A549 (cell line): ENCODE measurements at regions not wholly inside any gene's neighbourhood (a gene's known extent, or its start where the extent isn't known, plus 50 kb on each side); places are given as distances from the start of the nearest gene placed in this dataset.
A peak's percentile ranks its signal among the peaks of the same experiment; 100 is the strongest.

ENCODE experiments used
- BHLHE40 ChIP-seq: IDR thresholded peaks from 2 replicates; pipeline ENCODE4 v1.6.1; 2012; ENCODE audit warnings: low read depth, low read length, inconsistent platforms
- CEBPB ChIP-seq, 2 experiments: fragments of >200 bp in 1 of 2; sonication (Bioruptor Twin) in 1 of 2; formaldehyde crosslinking in 1 of 2; IDR thresholded peaks; 2 replicates each; pipeline ENCODE4 v1.6.1; 2012 to 2016
- EP300 ChIP-seq, 2 experiments: fragments of >200 bp; sonication (Bioruptor Twin); formaldehyde crosslinking; IDR thresholded peaks; 2 replicates in 1 of 2; 3 replicates in 1 of 2; pipeline ENCODE4 v1.6.1; 2016 to 2017
- ESRRA ChIP-seq: fragments of 150-350 bp; IDR thresholded peaks from 2 replicates; pipeline ENCODE4 v1.6.1; 2014; ENCODE audit warnings: mild to moderate bottlenecking, low read length, borderline replicate concordance
- FOSL2 ChIP-seq, 2 experiments: fragments of 450-650 bp in 1 of 2; fragments of >200 bp in 1 of 2; sonication (Bioruptor Twin) in 1 of 2; formaldehyde crosslinking; IDR thresholded peaks; 2 replicates each; pipeline versions ENCODE4 v1.5.0 to v1.6.1; 2016 to 2020; ENCODE audit warnings: mild to moderate bottlenecking in 1 of 2, moderate library complexity in 1 of 2
- MAZ ChIP-seq: fragments of 150-350 bp; IDR thresholded peaks from 2 replicates; pipeline ENCODE4 v1.6.1; 2014; ENCODE audit warnings: antibody characterized with exemption, low read depth, low read length, borderline replicate concordance
- POLR2A ChIP-seq: IDR thresholded peaks from 2 replicates; pipeline ENCODE4 v1.6.1; 2012; ENCODE audit warnings: mild to moderate bottlenecking, low read length
- RNF2 ChIP-seq: fragments of 200-600 bp; sonication (generic); IDR thresholded peaks from 2 replicates; pipeline ENCODE4 v1.6.1; 2016; ENCODE audit warnings: low read depth, mild to moderate bottlenecking, antibody characterized with exemption, moderate library complexity, borderline replicate concordance
- SREBF2 ChIP-seq: fragments of 450-650 bp; IDR thresholded peaks from 2 replicates; pipeline ENCODE4 v1.6.1; 2014; ENCODE audit warnings: mild to moderate bottlenecking, moderate library complexity
- TF ChIP-seq, protein P1 (sequence below): fragments of 200-600 bp; sonication (generic); IDR thresholded peaks from 2 replicates; pipeline ENCODE4 v1.6.1; 2016; ENCODE audit warnings: antibody characterized with exemption, mild to moderate bottlenecking, moderate library complexity
- TF ChIP-seq, protein P2 (sequence below): fragments of >200 bp; sonication (Bioruptor Twin); formaldehyde crosslinking; IDR thresholded peaks from 3 replicates; pipeline ENCODE4 v1.5.1; 2016

DNA sequence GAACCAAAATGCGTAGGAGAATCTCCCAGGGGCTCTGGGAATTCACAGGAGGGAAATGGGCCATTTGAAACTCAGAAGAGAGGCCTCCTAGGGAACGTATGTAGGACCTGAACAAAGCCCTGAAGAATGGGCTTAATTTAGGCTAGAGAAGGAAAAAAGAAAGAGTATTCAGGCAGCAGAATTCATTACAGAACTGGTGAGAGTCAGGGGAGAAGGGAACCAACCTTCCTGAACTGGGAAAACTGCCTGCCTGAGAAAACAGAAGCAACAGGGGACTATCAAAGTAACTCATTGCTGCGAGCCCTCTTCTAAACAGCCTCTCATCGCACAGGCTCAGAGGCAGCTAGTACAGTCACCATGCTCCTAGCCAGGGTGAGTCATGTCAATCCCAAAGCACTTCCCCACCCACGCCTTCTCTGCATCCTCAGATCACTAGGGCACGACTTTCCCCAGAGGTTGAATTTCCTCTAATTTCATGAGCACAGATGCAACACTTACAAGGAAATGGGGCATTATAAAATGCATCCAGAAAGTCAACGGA is 98.1 kb downstream of the ADSS2 start:
- TF ChIP-seq FOSL2 (IDR thresholded peaks at IDR 0.05): peak; percentile 53; the same call in 1 of the 2 replicates
- TF ChIP-seq FOSL2 (CRISPR knock-in tag; IDR thresholded peaks at IDR 0.05): peak; percentile 89
- TF ChIP-seq POLR2A: no peak
- TF ChIP-seq, protein P1, sequence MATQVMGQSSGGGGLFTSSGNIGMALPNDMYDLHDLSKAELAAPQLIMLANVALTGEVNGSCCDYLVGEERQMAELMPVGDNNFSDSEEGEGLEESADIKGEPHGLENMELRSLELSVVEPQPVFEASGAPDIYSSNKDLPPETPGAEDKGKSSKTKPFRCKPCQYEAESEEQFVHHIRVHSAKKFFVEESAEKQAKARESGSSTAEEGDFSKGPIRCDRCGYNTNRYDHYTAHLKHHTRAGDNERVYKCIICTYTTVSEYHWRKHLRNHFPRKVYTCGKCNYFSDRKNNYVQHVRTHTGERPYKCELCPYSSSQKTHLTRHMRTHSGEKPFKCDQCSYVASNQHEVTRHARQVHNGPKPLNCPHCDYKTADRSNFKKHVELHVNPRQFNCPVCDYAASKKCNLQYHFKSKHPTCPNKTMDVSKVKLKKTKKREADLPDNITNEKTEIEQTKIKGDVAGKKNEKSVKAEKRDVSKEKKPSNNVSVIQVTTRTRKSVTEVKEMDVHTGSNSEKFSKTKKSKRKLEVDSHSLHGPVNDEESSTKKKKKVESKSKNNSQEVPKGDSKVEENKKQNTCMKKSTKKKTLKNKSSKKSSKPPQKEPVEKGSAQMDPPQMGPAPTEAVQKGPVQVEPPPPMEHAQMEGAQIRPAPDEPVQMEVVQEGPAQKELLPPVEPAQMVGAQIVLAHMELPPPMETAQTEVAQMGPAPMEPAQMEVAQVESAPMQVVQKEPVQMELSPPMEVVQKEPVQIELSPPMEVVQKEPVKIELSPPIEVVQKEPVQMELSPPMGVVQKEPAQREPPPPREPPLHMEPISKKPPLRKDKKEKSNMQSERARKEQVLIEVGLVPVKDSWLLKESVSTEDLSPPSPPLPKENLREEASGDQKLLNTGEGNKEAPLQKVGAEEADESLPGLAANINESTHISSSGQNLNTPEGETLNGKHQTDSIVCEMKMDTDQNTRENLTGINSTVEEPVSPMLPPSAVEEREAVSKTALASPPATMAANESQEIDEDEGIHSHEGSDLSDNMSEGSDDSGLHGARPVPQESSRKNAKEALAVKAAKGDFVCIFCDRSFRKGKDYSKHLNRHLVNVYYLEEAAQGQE: no peak
- no peak for TF ChIP-seq SREBF2
- TF ChIP-seq, protein P2, sequence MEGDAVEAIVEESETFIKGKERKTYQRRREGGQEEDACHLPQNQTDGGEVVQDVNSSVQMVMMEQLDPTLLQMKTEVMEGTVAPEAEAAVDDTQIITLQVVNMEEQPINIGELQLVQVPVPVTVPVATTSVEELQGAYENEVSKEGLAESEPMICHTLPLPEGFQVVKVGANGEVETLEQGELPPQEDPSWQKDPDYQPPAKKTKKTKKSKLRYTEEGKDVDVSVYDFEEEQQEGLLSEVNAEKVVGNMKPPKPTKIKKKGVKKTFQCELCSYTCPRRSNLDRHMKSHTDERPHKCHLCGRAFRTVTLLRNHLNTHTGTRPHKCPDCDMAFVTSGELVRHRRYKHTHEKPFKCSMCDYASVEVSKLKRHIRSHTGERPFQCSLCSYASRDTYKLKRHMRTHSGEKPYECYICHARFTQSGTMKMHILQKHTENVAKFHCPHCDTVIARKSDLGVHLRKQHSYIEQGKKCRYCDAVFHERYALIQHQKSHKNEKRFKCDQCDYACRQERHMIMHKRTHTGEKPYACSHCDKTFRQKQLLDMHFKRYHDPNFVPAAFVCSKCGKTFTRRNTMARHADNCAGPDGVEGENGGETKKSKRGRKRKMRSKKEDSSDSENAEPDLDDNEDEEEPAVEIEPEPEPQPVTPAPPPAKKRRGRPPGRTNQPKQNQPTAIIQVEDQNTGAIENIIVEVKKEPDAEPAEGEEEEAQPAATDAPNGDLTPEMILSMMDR: no peak
- no peak for TF ChIP-seq RNF2
- TF ChIP-seq MAZ: no peak
- no peak for TF ChIP-seq ESRRA
- TF ChIP-seq CEBPB (IDR thresholded peaks at IDR 0.05): no peak
- TF ChIP-seq BHLHE40: no peak
- TF ChIP-seq EP300 (IDR thresholded peaks at IDR 0.05): no peak
